Liver (tissue), 8 donors: ENCODE measurements at regions not wholly inside any gene's neighbourhood (a gene's known extent, or its start where the extent isn't known, plus 50 kb on each side); places are given as distances from the start of the nearest gene placed in this dataset.

Source experiments
- DNase-seq: peaks from one replicate; pipeline ENCODE4 v3.0.0-alpha.2; 2017; ENCODE audit warnings: low spot score
- H3K27ac ChIP-seq, 2 donors: one replicate each; pipeline ENCODE4 v1.7.0; 2013; ENCODE audit warnings: inconsistent platforms in 2 of 2, low read length in 2 of 2, control low read depth in 1 of 2, low read depth in 1 of 2, mild to moderate bottlenecking in 1 of 2
- H3K27me3 ChIP-seq, 4 donors: one replicate each; pipeline versions ENCODE4 v1.6.1 to v1.7.0; 2013; ENCODE audit warnings: low read length in 3 of 4, inconsistent platforms in 1 of 4, mild to moderate bottlenecking in 1 of 4, moderate library complexity in 1 of 4; ENCODE audit not compliant: control insufficient read depth in 4 of 4, insufficient read depth in 4 of 4
- H3K36me3 ChIP-seq, 4 donors: one replicate each; pipeline versions ENCODE4 v1.6.1 to v1.7.0; 2013; ENCODE audit warnings: low read length in 3 of 4, mild to moderate bottlenecking in 3 of 4, low read depth in 1 of 4, moderate library complexity in 1 of 4; ENCODE audit not compliant: control insufficient read depth in 4 of 4, insufficient read depth in 3 of 4
- H3K4me1 ChIP-seq, 4 donors: one replicate each; pipeline versions ENCODE4 v1.6.1 to v1.7.0; 2013; ENCODE audit warnings: low read length in 3 of 4, mild to moderate bottlenecking in 3 of 4, moderate library complexity in 1 of 4; ENCODE audit not compliant: control insufficient read depth in 4 of 4, insufficient read depth in 4 of 4
- H3K4me3 ChIP-seq, 3 donors: one replicate each; pipeline versions ENCODE4 v1.6.1 to v1.7.0; 2013; ENCODE audit warnings: low read length in 3 of 3, control low read depth in 1 of 3, low read depth in 1 of 3, mild to moderate bottlenecking in 1 of 3
- H3K9ac ChIP-seq, 2 donors: one replicate each; pipeline ENCODE4 v1.7.0; 2013; ENCODE audit warnings: low read length in 2 of 2, mild to moderate bottlenecking in 2 of 2, moderate library complexity in 2 of 2, control low read depth in 1 of 2, low read depth in 1 of 2
- H3K9me3 ChIP-seq, 4 donors: one replicate each; pipeline versions ENCODE4 v1.6.1 to v1.7.0; 2013; ENCODE audit warnings: low read length in 3 of 4; ENCODE audit not compliant: control insufficient read depth in 4 of 4
- CTCF ChIP-seq: fragments of 150-350 bp; IDR thresholded peaks from 2 replicates; pipeline ENCODE4 v1.5.1; 2017; ENCODE audit warnings: improper control_type of control experiment, low read depth, low read length; ENCODE audit not compliant: missing input control
- EGR1 ChIP-seq, 2 donors: IDR thresholded peaks; 2 replicates each; pipeline ENCODE4 v1.6.1; 2016 to 2018; ENCODE audit warnings: antibody characterized with exemption in 2 of 2, low read depth in 2 of 2
- FOXA1 ChIP-seq: IDR thresholded peaks from 2 replicates; pipeline ENCODE4 v1.6.1; 2016; ENCODE audit warnings: antibody characterized with exemption
- FOXA2 ChIP-seq: IDR thresholded peaks from 2 replicates; pipeline ENCODE4 v1.6.1; 2016; ENCODE audit warnings: antibody characterized with exemption
- GABPA ChIP-seq, 2 donors: IDR thresholded peaks in 1 of 2; conservative IDR thresholded peaks in 1 of 2; 2 replicates each; pipeline ENCODE4 v1.6.1; 2016; ENCODE audit warnings: antibody characterized with exemption in 2 of 2, mild to moderate bottlenecking in 1 of 2, moderate library complexity in 1 of 2
- HNF4A ChIP-seq, 2 donors: conservative IDR thresholded peaks; 2 replicates each; pipeline ENCODE4 v1.6.1; 2016; ENCODE audit warnings: antibody characterized with exemption in 2 of 2, mild to moderate bottlenecking in 2 of 2
- HNF4G ChIP-seq: IDR thresholded peaks from 2 replicates; pipeline ENCODE4 v1.6.1; 2016; ENCODE audit warnings: antibody characterized with exemption
- JUND ChIP-seq, 2 donors: IDR thresholded peaks; 2 replicates each; pipeline ENCODE4 v1.6.1; 2016; ENCODE audit warnings: antibody characterized with exemption in 2 of 2
- MAX ChIP-seq: IDR thresholded peaks from 2 replicates; pipeline ENCODE4 v1.6.1; 2016; ENCODE audit warnings: antibody characterized with exemption
- NR2F2 ChIP-seq: IDR thresholded peaks from 2 replicates; pipeline ENCODE4 v1.6.1; 2016; ENCODE audit warnings: antibody characterized with exemption
- RAD21 ChIP-seq, 2 donors: IDR thresholded peaks; 2 replicates each; pipeline ENCODE4 v1.6.1; 2016; ENCODE audit warnings: antibody characterized with exemption in 2 of 2, mild to moderate bottlenecking in 2 of 2
- REST ChIP-seq: IDR thresholded peaks from 2 replicates; pipeline ENCODE4 v1.6.1; 2016; ENCODE audit warnings: antibody characterized with exemption, mild to moderate bottlenecking
- SP1 ChIP-seq: IDR thresholded peaks from 2 replicates; pipeline ENCODE4 v1.6.1; 2018; ENCODE audit warnings: antibody characterized with exemption, mild to moderate bottlenecking
- TAF1 ChIP-seq: conservative IDR thresholded peaks from 2 replicates; pipeline ENCODE4 v1.6.1; 2016; ENCODE audit warnings: antibody characterized with exemption, mild to moderate bottlenecking
- YY1 ChIP-seq: IDR thresholded peaks from 2 replicates; pipeline ENCODE4 v1.6.1; 2016; ENCODE audit warnings: antibody characterized with exemption, mild to moderate bottlenecking
- ZBTB33 ChIP-seq: IDR thresholded peaks from 2 replicates; pipeline ENCODE4 v1.6.1; 2016; ENCODE audit warnings: antibody characterized with exemption
- WGBS: extraction: QIAGEN DNeasy Blood & Tissue Kit; methylation state at CpG from one replicate; pipeline ENCODE4 v1.1.7; 2013; 5-methylcytosine and 5-hydroxymethylcytosine counted together
- donor health status: healthy.
- donor health status: healthy.
- donor health status: healthy.
- donor health status: healthy.
- donor health status: healthy.

- Histone ChIP-seq H3K9ac (no peak overlapping the region), H3K36me3 (no peaks in the 10 kb centered on the region), H3K27me3 (no peaks in the 10 kb centered on the region), H3K9me3 (no peaks in the 10 kb centered on the region), H3K4me3 (no peak overlapping the region), H3K4me1 (peaks cover 0 to 10% (median 6%) of the 10 kb centered on the region in 4 donors), H3K27ac (no peak overlapping the region)
- DNase-seq, result no peak
- TF ChIP-seq CTCF (no peak), RAD21 (IDR thresholded peaks at IDR 0.05) (no peak)
- 85% methylated on average over 5 of the region's 5 CpGs for WGBS
Measured at GRCh38 chr14:58744801-58745394, 107.1 kb downstream of the DACT1 start.

GRCh38 chr14:58746261-58746660 is 108.5 kb downstream of the DACT1 start:
- TF ChIP-seq JUND (IDR thresholded peaks at IDR 0.05) (no peak), RAD21 (IDR thresholded peaks at IDR 0.05) (no peak), NR2F2 (peak; percentile 7), FOXA2 (no peak), HNF4A (conservative IDR thresholded peaks at IDR 0.05) (no peak)
- Histone ChIP-seq H3K4me3 (no peak overlapping the region), H3K27me3 (no peaks in the 10 kb centered on the region), H3K4me1 (peaks cover 0 to 10% (median 6%) of the 10 kb centered on the region in 4 donors), H3K9ac (no peak overlapping the region), H3K27ac (no peak overlapping the region), H3K36me3 (no peaks in the 10 kb centered on the region), H3K9me3 (no peaks in the 10 kb centered on the region)
- DNase-seq, result no peak
- 30% methylated on average over 1 of the region's 1 CpG for WGBS

- H3K4me3 ChIP-seq, result no peak overlapping the region
- no peak for DNase-seq
- WGBS, result 87% methylated on average over 3 of the region's 3 CpGs
- no peak for TF ChIP-seq EGR1 (IDR thresholded peaks at IDR 0.05; ENCODE audit: low read depth in 2 of 2)
- TF ChIP-seq ZBTB33, result no peak
- no peak for TF ChIP-seq REST
- no peak for TF ChIP-seq FOXA1
- no peak for TF ChIP-seq SP1
- TF ChIP-seq YY1, result no peak
- TF ChIP-seq TAF1, result no peak
- no peak for TF ChIP-seq GABPA (IDR thresholded peaks at IDR 0.05 in 1 of 2, conservative IDR thresholded peaks at IDR 0.05 in 1 of 2)
- no peak for TF ChIP-seq HNF4G
- TF ChIP-seq CTCF, result no peak
- TF ChIP-seq MAX, result no peak
- H3K27ac ChIP-seq, result peak overlapping the region in 1 of 2 donors; percentile 33
- no peaks in the 10 kb centered on the region for H3K27me3 ChIP-seq
- H3K4me1 ChIP-seq, result peaks cover 0 to 10% (median 6%) of the 10 kb centered on the region in 4 donors
- H3K36me3 ChIP-seq, result no peaks in the 10 kb centered on the region
- no peaks in the 10 kb centered on the region for H3K9me3 ChIP-seq
- no peak overlapping the region for H3K9ac ChIP-seq
Measured at GRCh38 chr14:58746701-58747100, 108.9 kb downstream of the DACT1 start.
